Mammary epithelial cell (primary cell): ENCODE measurements at regions not wholly inside any gene's neighbourhood (a gene's known extent, or its start where the extent isn't known, plus 50 kb on each side); places are given as distances from the start of the nearest gene placed in this dataset.
"Not testable (repeated sequence)": the region's sequence is repeated elsewhere in the genome, so short reads cannot be mapped to it uniquely, and the experiment has no call there.

ENCODE experiments used
- CTCF ChIP-seq, 2 donors: IDR thresholded peaks in 1 of 2; conservative IDR thresholded peaks in 1 of 2; 2 replicates each; pipeline ENCODE4 v1.5.1; 2011 to 2012; ENCODE audit warnings: inconsistent platforms in 2 of 2, low read length in 2 of 2, mild to moderate bottlenecking in 2 of 2, control low read depth in 1 of 2, low read depth in 1 of 2; ENCODE audit not compliant: insufficient read depth in 1 of 2; ENCODE audit errors: extremely low read depth in 1 of 2
- EZH2 ChIP-seq: IDR thresholded peaks from 2 replicates; pipeline ENCODE4 v1.6.1; 2012; ENCODE audit warnings: low read length, inconsistent platforms, borderline replicate concordance

GRCh38 chr14:19157106-19157709, 190.0 kb downstream of the POTEM start:
- not testable (repeated sequence) for TF ChIP-seq CTCF (conservative IDR thresholded peaks at IDR 0.05 in 1 of 2, IDR thresholded peaks at IDR 0.05 in 1 of 2; ENCODE audit: extremely low read depth in 1 of 2, insufficient read depth in 1 of 2, low read depth in 1 of 2, low read length in 2 of 2); EZH2
